Activated effector memory CD4-positive, alpha-beta T cell treated with Interleukin-2 at 50 U/mL for 16 hours (primary cell): ENCODE measurements at regions not wholly inside any gene's neighbourhood (a gene's known extent, or its start where the extent isn't known, plus 50 kb on each side); places are given as distances from the start of the nearest gene placed in this dataset.

Experiments
- DNase-seq: peaks from one replicate; pipeline ENCODE4 v3.0.0-alpha.2; 2020

GRCh38 chr1:235025422-235025984 is 103.1 kb downstream of the TOMM20 start:
- DNase-seq: no peak

- no peak for DNase-seq
These were observed 103.8 kb downstream of the TOMM20 start for GRCh38 chr1:235024711-235025421.

GRCh38 chr1:235023711-235024439 is 104.8 kb downstream of the TOMM20 start:
- DNase-seq: no peak

GRCh38 chr1:235022981-235023710 is 105.5 kb downstream of the TOMM20 start:
- no peak for DNase-seq

- DNase-seq: no peak
These were observed 106.2 kb downstream of the TOMM20 start for GRCh38 chr1:235022341-235022980.

- DNase-seq: no peak
These were observed 106.8 kb downstream of the TOMM20 start for GRCh38 chr1:235021815-235022214.

- DNase-seq: no peak
These were observed 107.3 kb downstream of the TOMM20 start for GRCh38 chr1:235021321-235021720.

- no peak for DNase-seq
These were observed 108.7 kb downstream of the TOMM20 start for GRCh38 chr1:235019961-235020360.

GRCh38 chr1:235019471-235019870 is 109.2 kb downstream of the TOMM20 start:
- DNase-seq: no peak

GRCh38 chr1:235018720-235019444 is 109.8 kb downstream of the TOMM20 start:
- DNase-seq: no peak

- DNase-seq: no peak
These were observed 110.5 kb downstream of the TOMM20 start for GRCh38 chr1:235018161-235018560.

- no peak for DNase-seq
These were observed 110.9 kb downstream of the TOMM20 start for GRCh38 chr1:235017719-235018118.

GRCh38 chr1:235017191-235017590 is 111.4 kb downstream of the TOMM20 start:
- no peak for DNase-seq

- no peak for DNase-seq
These were observed 113.2 kb downstream of the TOMM20 start for GRCh38 chr1:235015291-235015985.

- no peak for DNase-seq
These were observed 113.9 kb downstream of the TOMM20 start for GRCh38 chr1:235014756-235015155.

- no peak for DNase-seq
These were observed 115.1 kb downstream of the TOMM20 start for GRCh38 chr1:235013512-235013911.

- DNase-seq: no peak
These were observed 116.0 kb downstream of the TOMM20 start for GRCh38 chr1:235012436-235013210.

GRCh38 chr1:235011599-235012435 is 116.8 kb downstream of the TOMM20 start:
- DNase-seq: peak; percentile 88

- DNase-seq: peak; percentile 9
These were observed 117.5 kb downstream of the TOMM20 start for GRCh38 chr1:235011064-235011598.
